ENCODE measurements at regions not wholly inside any gene's neighbourhood (a gene's known extent, or its start where the extent isn't known, plus 50 kb on each side); places are given as distances from the start of the nearest gene placed in this dataset.

GRCh38 chr10:3395041-3395440, 222.5 kb upstream of the PITRM1 start:
- no peak for DNase-seq (ENCODE audit: low read depth)
- H3K4me3 ChIP-seq (ENCODE audit: low read depth, low read length) = no peak overlapping the region
- no peak for TF ChIP-seq CTCF (IDR thresholded peaks at IDR 0.05; ENCODE audit: insufficient read depth, low read depth, low read length, missing control alignments)

- H3K4me3 ChIP-seq (ENCODE audit: low read depth, low read length) = no peak overlapping the region
- no peak for DNase-seq (ENCODE audit: low read depth)
- TF ChIP-seq CTCF (IDR thresholded peaks at IDR 0.05; ENCODE audit: insufficient read depth, low read depth, low read length, missing control alignments) = no peak
Observed at GRCh38 chr10:3393958-3394357, 221.4 kb upstream of the PITRM1 start.

DNA sequence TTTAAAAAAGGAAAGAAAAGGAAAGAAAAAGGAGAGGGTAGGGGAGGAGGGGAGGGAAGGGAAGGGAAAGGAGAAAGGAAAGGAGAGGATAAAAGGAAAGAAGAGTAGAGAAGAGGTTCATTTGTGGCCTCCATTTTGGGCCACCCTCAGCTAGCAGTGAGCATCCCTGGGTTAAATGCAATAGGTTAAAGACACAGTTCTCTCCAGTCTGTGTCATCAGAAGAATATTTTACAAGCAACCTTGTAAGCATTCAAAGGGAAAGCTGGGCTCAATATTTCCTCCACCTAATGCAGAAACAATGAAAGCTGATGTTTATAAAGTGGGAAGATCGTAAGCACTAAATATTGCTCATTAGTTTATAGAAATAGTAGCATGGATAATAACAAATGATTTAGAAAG, 219.1 kb upstream of the PITRM1 start:
- no peak overlapping the region for H3K4me3 ChIP-seq (ENCODE audit: low read depth, low read length)
- TF ChIP-seq CTCF (IDR thresholded peaks at IDR 0.05; ENCODE audit: insufficient read depth, low read depth, low read length, missing control alignments) = no peak
- DNase-seq (ENCODE audit: low read depth) = no peak

DNA sequence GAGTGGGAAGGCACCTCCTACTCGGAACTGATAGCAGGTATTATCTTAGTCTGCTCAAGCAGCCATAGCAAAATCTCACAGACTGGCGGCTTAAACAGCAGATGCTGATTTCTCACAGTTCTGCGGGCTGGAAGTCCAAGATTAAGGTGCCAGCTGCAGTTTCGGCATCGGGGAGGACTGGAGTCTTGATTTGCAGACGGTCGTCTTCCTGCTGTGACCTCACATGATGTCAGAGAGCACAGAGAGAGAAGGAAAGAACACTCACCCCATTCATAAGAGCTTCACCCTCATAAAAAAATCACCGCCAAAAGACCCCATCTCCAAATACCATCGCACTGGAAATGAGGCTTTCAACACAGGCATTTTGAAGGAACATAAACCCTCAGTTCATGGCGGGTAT, 216.5 kb upstream of the PITRM1 start:
- no peak for TF ChIP-seq CTCF (IDR thresholded peaks at IDR 0.05; ENCODE audit: insufficient read depth, low read depth, low read length, missing control alignments)
- no peak for DNase-seq (ENCODE audit: low read depth)
- no peak overlapping the region for H3K4me3 ChIP-seq (ENCODE audit: low read depth, low read length)

DNA sequence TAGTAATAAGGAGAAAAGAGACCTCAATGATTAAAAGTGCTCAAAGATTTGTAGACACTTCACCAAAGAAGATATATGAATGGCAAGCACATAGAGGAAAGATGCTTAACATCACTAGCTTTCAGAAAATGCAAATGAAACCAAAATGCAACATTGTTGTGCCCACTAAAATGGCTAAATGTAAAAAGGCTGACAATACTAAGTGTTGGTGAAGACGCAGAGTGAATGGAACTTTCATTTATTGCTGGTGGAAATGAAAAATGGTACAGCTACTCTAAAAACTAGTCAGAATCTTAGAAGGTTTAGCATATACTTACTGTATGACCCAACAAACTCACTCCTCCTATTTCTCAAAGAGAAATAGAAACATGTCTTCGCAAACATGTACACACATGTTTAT, 212.9 kb upstream of the PITRM1 start:
- H3K4me3 ChIP-seq (ENCODE audit: low read depth, low read length) = no peak overlapping the region
- no peak for DNase-seq (ENCODE audit: low read depth)
- TF ChIP-seq CTCF (IDR thresholded peaks at IDR 0.05; ENCODE audit: insufficient read depth, low read depth, low read length, missing control alignments) = no peak

GRCh38 chr10:3382092-3382491, 209.5 kb upstream of the PITRM1 start:
- H3K4me3 ChIP-seq (ENCODE audit: low read depth, low read length) = no peak overlapping the region
- no peak for DNase-seq (ENCODE audit: low read depth)
- no peak for TF ChIP-seq CTCF (IDR thresholded peaks at IDR 0.05; ENCODE audit: insufficient read depth, low read depth, low read length, missing control alignments)

DNA sequence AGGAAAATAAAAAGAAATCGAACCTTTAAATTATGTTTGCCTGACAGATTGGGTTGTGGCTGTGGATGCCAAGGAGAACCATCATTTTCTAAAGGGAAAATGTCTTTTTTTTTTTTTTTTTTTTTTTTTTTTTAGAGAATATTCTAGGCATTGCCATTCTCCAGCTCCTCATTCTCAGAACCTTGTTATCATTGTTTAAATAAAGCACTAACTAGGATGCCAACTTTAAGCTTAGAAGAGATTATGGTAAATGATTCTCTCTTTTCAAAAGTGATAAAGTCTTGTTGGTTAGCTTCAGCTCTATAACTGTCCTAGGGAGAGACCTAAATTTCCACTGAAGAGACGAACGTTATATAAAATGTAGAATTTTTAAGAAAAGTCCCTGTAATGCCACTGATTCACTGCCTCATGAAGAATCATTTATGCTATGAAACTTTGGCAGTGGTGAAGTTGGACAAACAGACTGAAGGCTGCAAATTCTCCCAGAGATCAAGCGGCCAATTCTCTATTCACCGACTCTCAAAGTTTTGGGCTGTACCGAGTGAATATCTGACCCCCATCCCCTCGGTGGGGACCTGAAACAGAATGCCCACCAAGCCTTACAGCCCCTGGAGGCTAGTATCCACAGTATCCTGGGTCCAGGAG, 207.9 kb upstream of the PITRM1 start:
- no peak for TF ChIP-seq CTCF (IDR thresholded peaks at IDR 0.05; ENCODE audit: insufficient read depth, low read depth, low read length, missing control alignments)
- H3K4me3 ChIP-seq (ENCODE audit: low read depth, low read length) = no peak overlapping the region
- no peak for DNase-seq (ENCODE audit: low read depth)
